IMR-90 (cell line): ENCODE measurements at regions not wholly inside any gene's neighbourhood (a gene's known extent, or its start where the extent isn't known, plus 50 kb on each side); places are given as distances from the start of the nearest gene placed in this dataset.

Experiments
- ATAC-seq: fragments of 200-7000 bp; cut with Tn5 transposase; 2 replicates; pipeline ENCODE4 v1.9.1; 2020; ENCODE audit warnings: low read depth, mild to moderate bottlenecking, moderate library complexity
- BruUV-seq: library from RNA; stranded (reverse); fragments of 400-500 nt; replicated peaks from 2 replicates; lab custom pipeline; 2021; lab: Mats Ljungman, UMichigan
- CTCF ChIA-PET: fragments of 300-600 bp; formaldehyde crosslinking; extraction: SDS; loops from one replicate; lab custom pipeline; 2021; ENCODE audit warnings: antibody characterized with exemption; lab: Yijun Ruan, JAX
- POLR2A ChIA-PET: fragments of 300-600 bp; sonication (Branson Sonifier 250); formaldehyde crosslinking; loops from one replicate; lab custom pipeline; 2022; ENCODE audit warnings: antibody characterized with exemption; ENCODE audit not compliant: unreplicated experiment; lab: Charles Lee
- DNase-seq: peaks from one replicate; pipeline ENCODE4 v3.0.0; 2013
- H2AFZ ChIP-seq: replicated peaks from 2 replicates; pipeline ENCODE3; 2013; ENCODE audit warnings: low read length, mild to moderate bottlenecking; ENCODE audit not compliant: poor library complexity
- H2AK5ac ChIP-seq: 2 replicates; pipeline ENCODE4 v1.6.1; 2013; ENCODE audit warnings: low read depth, low read length, inconsistent platforms
- H2AK9ac ChIP-seq: replicated peaks from 2 replicates; pipeline ENCODE3; 2013; ENCODE audit warnings: mild to moderate bottlenecking, low read depth, low read length, moderate library complexity; ENCODE audit not compliant: poor library complexity
- H2BK120ac ChIP-seq: 2 replicates; pipeline ENCODE4 v1.6.1; 2013; ENCODE audit warnings: low read depth, low read length, inconsistent platforms
- H2BK15ac ChIP-seq: 3 replicates; pipeline ENCODE4 v1.6.1; 2013; ENCODE audit warnings: low read depth, low read length, inconsistent platforms
- H2BK20ac ChIP-seq: 2 replicates; pipeline ENCODE4 v1.6.1; 2013; ENCODE audit warnings: low read depth, mild to moderate bottlenecking, inconsistent platforms, low read length, moderate library complexity
- H2BK5ac ChIP-seq: 2 replicates; pipeline ENCODE4 v1.6.1; 2013; ENCODE audit warnings: mild to moderate bottlenecking, low read depth, low read length, inconsistent platforms; ENCODE audit not compliant: poor library complexity, severe bottlenecking
- H3K14ac ChIP-seq: replicated peaks from 2 replicates; pipeline ENCODE4 v1.6.1; 2013; ENCODE audit warnings: low read depth, low read length, inconsistent platforms
- H3K18ac ChIP-seq: 2 replicates; pipeline ENCODE4 v1.6.1; 2013; ENCODE audit warnings: low read depth, low read length, control low read depth
- H3K23ac ChIP-seq: 2 replicates; pipeline ENCODE4 v1.6.1; 2013; ENCODE audit warnings: low read depth, low read length, inconsistent platforms
- H3K27ac ChIP-seq: 2 replicates; pipeline ENCODE4 v1.5.1; 2013; ENCODE audit warnings: mild to moderate bottlenecking, control low read depth, low read length; ENCODE audit not compliant: insufficient read depth
- H3K27me3 ChIP-seq: 2 replicates; pipeline ENCODE4 v1.6.1; 2013; ENCODE audit warnings: low read length; ENCODE audit not compliant: control insufficient read depth, insufficient read depth
- H3K36me3 ChIP-seq: 2 replicates; pipeline ENCODE4 v1.6.1; 2013; ENCODE audit warnings: low read length, mixed read lengths; ENCODE audit not compliant: control insufficient read depth, insufficient read depth
- H3K4ac ChIP-seq: 2 replicates; pipeline ENCODE4 v1.6.1; 2013; ENCODE audit warnings: low read depth, low read length, inconsistent platforms
- H3K4me1 ChIP-seq: 2 replicates; pipeline ENCODE4 v1.6.1; 2013; ENCODE audit warnings: low read length, mixed read lengths; ENCODE audit not compliant: control insufficient read depth, insufficient read depth
- H3K4me2 ChIP-seq: 2 replicates; pipeline ENCODE4 v1.6.1; 2013; ENCODE audit warnings: low read depth, mild to moderate bottlenecking, control low read depth, low read length, moderate library complexity
- H3K4me3 ChIP-seq: 2 replicates; pipeline ENCODE4 v1.5.1; 2013; ENCODE audit warnings: low read depth, mild to moderate bottlenecking, control low read depth, low read length, moderate library complexity; ENCODE audit not compliant: insufficient read depth
- H3K56ac ChIP-seq: 2 replicates; pipeline ENCODE4 v1.6.1; 2013; ENCODE audit warnings: low read length, inconsistent platforms; ENCODE audit not compliant: insufficient read depth; ENCODE audit errors: extremely low read depth
- H3K79me1 ChIP-seq, 2 experiments: 2 replicates each; pipeline ENCODE4 v1.6.1; 2013; ENCODE audit warnings: low read length in 2 of 2, inconsistent platforms in 1 of 2, low read depth in 1 of 2
- H3K9ac ChIP-seq: 2 replicates; pipeline ENCODE4 v1.6.1; 2013; ENCODE audit warnings: low read depth, low read length, control low read depth
- H3K9me1 ChIP-seq: 2 replicates; pipeline ENCODE4 v1.6.1; 2013; ENCODE audit warnings: low read length, inconsistent platforms; ENCODE audit not compliant: insufficient read depth
- H3K9me3 ChIP-seq: 2 replicates; pipeline ENCODE4 v1.6.1; 2013; ENCODE audit warnings: low read length; ENCODE audit not compliant: control insufficient read depth, insufficient read depth
- H4K20me1 ChIP-seq: 2 replicates; pipeline ENCODE4 v1.6.1; 2013; ENCODE audit warnings: low read length, inconsistent platforms; ENCODE audit not compliant: insufficient read depth
- H4K5ac ChIP-seq: 2 replicates; pipeline ENCODE4 v1.6.1; 2013; ENCODE audit warnings: mild to moderate bottlenecking, low read depth, low read length, control low read depth
- H4K8ac ChIP-seq, 2 experiments: 2 replicates each; pipeline ENCODE4 v1.6.1; 2013; ENCODE audit warnings: low read depth in 2 of 2, low read length in 2 of 2, control low read depth in 1 of 2, inconsistent platforms in 1 of 2
- H4K91ac ChIP-seq: 2 replicates; pipeline ENCODE4 v1.6.1; 2013; ENCODE audit warnings: low read depth, low read length, inconsistent platforms; ENCODE audit not compliant: insufficient read depth
- USF2 ChIP-seq: fragments of 150-350 bp; IDR thresholded peaks from 2 replicates; pipeline ENCODE4 v1.6.1; 2017; ENCODE audit warnings: mild to moderate bottlenecking, antibody characterized with exemption, low read length, low read depth
- WGBS, 2 experiments: methylation state at CpG; one replicate each; pipeline versions ENCODE4 v1.1.5 to v1.1.7; 2013; ENCODE audit warnings: missing lambda C conversion rate in 2 of 2; ENCODE audit not compliant: insufficient read length in 1 of 2; ENCODE audit errors: extremely low coverage in 2 of 2; 5-methylcytosine and 5-hydroxymethylcytosine counted together
- dilution Hi-C: fragments of 300-500 bp; cut with HindIII; formaldehyde crosslinking; loops from one replicate; pipeline ENCODE4 v1.14.3; 2018; ENCODE audit warnings: low sequenced_read_pairs; ENCODE audit not compliant: unreplicated experiment
- in situ Hi-C: fragments of 300-500 bp; cut with MboI; formaldehyde crosslinking; loops from 3 replicates; pipeline ENCODE4 v1.14.3; 2019; ENCODE audit warnings: low sequenced_read_pairs, inconsistent platforms, mixed read lengths
- intact Hi-C: fragments of 100-400 bp; cut with micrococcal nuclease; formaldehyde crosslinking; loops from 2 replicates; pipeline ENCODE4 v1.10.0; 2022

GRCh38 chr4:15294832-15295231 is 133.0 kb upstream of the C1QTNF7 start:
- Histone ChIP-seq H2BK5ac (no peak overlapping the region), H2AK5ac (no peak overlapping the region), H2AFZ (no peak overlapping the region), H2BK15ac (no peak overlapping the region), H3K4me1 (no peaks in the 10 kb centered on the region), H3K23ac (no peak overlapping the region), H2BK120ac (no peak overlapping the region), H4K20me1 (no peaks in the 10 kb centered on the region), H3K56ac (no peak overlapping the region), H4K91ac (no peak overlapping the region), H2BK20ac (no peak overlapping the region), H3K36me3 (no peaks in the 10 kb centered on the region), H3K18ac (no peak overlapping the region), H3K4me3 (no peak overlapping the region), H3K4me2 (no peak overlapping the region), H3K9me1 (no peaks in the 10 kb centered on the region), H2AK9ac (no peak overlapping the region), H4K5ac (no peak overlapping the region), H3K27me3 (peaks cover 5% of the 10 kb centered on the region), H3K9ac (no peak overlapping the region), H3K27ac (no peak overlapping the region), H3K79me1 (no peaks in the 10 kb centered on the region), H3K4ac (no peak overlapping the region), H3K14ac (no peak overlapping the region), H3K9me3 (no peaks in the 10 kb centered on the region), H4K8ac (no peak overlapping the region)
- no peak for TF ChIP-seq USF2
- BruUV-seq, result no TSS peak
- POLR2A ChIA-PET, result no interaction called here
- DNase-seq, result no peak
- CTCF ChIA-PET, result no interaction called here
- in situ Hi-C loops, result no loop called here
- no CpG with 5 or more reads among the region's 4 CpGs for WGBS, 2 experiments
- dilution Hi-C loops, result no loop called here
- intact Hi-C loops, result no loop called here
- ATAC-seq, result no peak
